HepG2 (cell line): ENCODE measurements at regions not wholly inside any gene's neighbourhood (a gene's known extent, or its start where the extent isn't known, plus 50 kb on each side); places are given as distances from the start of the nearest gene placed in this dataset.

Experiments
- ATAC-seq: fragments of 200-7000 bp; cut with Tn5 transposase; 3 replicates; pipeline ENCODE4 v1.9.1; 2020; ENCODE audit warnings: mild to moderate bottlenecking, moderate library complexity
- BruUV-seq: library from RNA; stranded (reverse); fragments of 400-500 nt; replicated peaks from 2 replicates; lab custom pipeline; 2021; lab: Mats Ljungman, UMichigan
- CTCF ChIA-PET: fragments of 300-600 bp; formaldehyde crosslinking; extraction: SDS; loops from one replicate; lab custom pipeline; 2021; ENCODE audit warnings: low total read pairs, inconsistent platforms, low intra/inter-chr PET ratio; lab: Yijun Ruan, JAX
- POLR2A ChIA-PET: fragments of 350-600 bp; sonication (Branson Sonifier 250); formaldehyde crosslinking; loops from one replicate; lab custom pipeline; 2020; ENCODE audit warnings: antibody characterized with exemption, inconsistent platforms; lab: Yijun Ruan, JAX
- DNase-seq: peaks from one replicate; pipeline ENCODE4 v3.0.0-alpha.2; 2015; ENCODE audit warnings: low spot score
- FAIRE-seq: peaks from 3 replicates; lab custom pipeline; 2011; peaks lifted over from hg19 to GRCh38; lab: Jason Lieb, UNC
- H2AFZ ChIP-seq: one replicate; pipeline ENCODE4 v1.6.1; 2011; ENCODE audit warnings: low read length, inconsistent platforms
- H3K27ac ChIP-seq: fragments of 300-600 bp; 3 replicates; pipeline ENCODE4 v1.8.0; 2011; ENCODE audit warnings: mixed run types, mild to moderate bottlenecking, mixed read lengths, low read length, inconsistent platforms; ENCODE audit not compliant: insufficient read depth; ENCODE audit errors: extremely low read length
- H3K27me3 ChIP-seq, 2 experiments: fragments of 200-600 bp in 1 of 2; 2 replicates in 1 of 2; 3 replicates in 1 of 2; pipeline versions ENCODE4 v1.6.0 to v1.8.0; 2011; ENCODE audit warnings: low read length in 2 of 2, mild to moderate bottlenecking in 2 of 2, moderate library complexity in 2 of 2, inconsistent platforms in 1 of 2; ENCODE audit not compliant: insufficient read depth in 2 of 2, control insufficient read depth in 1 of 2
- H3K36me3 ChIP-seq, 2 experiments: fragments of 200-600 bp in 1 of 2; replicated peaks in 1 of 2; 2 replicates in 1 of 2; 3 replicates in 1 of 2; pipeline versions ENCODE4 v1.5.1 to v1.8.0; 2011; ENCODE audit warnings: low read length in 2 of 2, inconsistent platforms in 1 of 2; ENCODE audit not compliant: insufficient read depth in 2 of 2, control insufficient read depth in 1 of 2
- H3K4me1 ChIP-seq: 2 replicates; pipeline ENCODE4 v1.5.1; 2012; ENCODE audit warnings: low read length, inconsistent platforms; ENCODE audit not compliant: insufficient read depth
- H3K4me2 ChIP-seq: 2 replicates; pipeline ENCODE4 v1.6.0; 2011; ENCODE audit warnings: low read depth, low read length, inconsistent platforms
- H3K4me3 ChIP-seq, 3 experiments: fragments of 200-600 bp in 1 of 3; sonication (generic), shearing (Covaris generic) in 1 of 3; replicated peaks in 1 of 3; 2 replicates each; pipeline ENCODE4 v1.5.1; 2011 to 2016; ENCODE audit warnings: low read length in 3 of 3, inconsistent platforms in 2 of 3, low read depth in 2 of 3, mild to moderate bottlenecking in 2 of 3, control low read depth in 1 of 3, mixed read lengths in 1 of 3; ENCODE audit not compliant: insufficient read depth in 1 of 3
- H3K79me2 ChIP-seq: one replicate; pipeline ENCODE4 v1.6.1; 2011; ENCODE audit warnings: low read length, inconsistent platforms; ENCODE audit not compliant: insufficient read depth
- H3K9ac ChIP-seq: 2 replicates; pipeline ENCODE4 v1.6.0; 2011; ENCODE audit warnings: mild to moderate bottlenecking, low read depth, low read length, inconsistent platforms; ENCODE audit not compliant: insufficient read depth
- H3K9me3 ChIP-seq: 2 replicates; pipeline ENCODE4 v1.5.1; 2012; ENCODE audit warnings: mild to moderate bottlenecking, low read length
- H4K20me1 ChIP-seq: 2 replicates; pipeline ENCODE4 v1.6.0; 2011; ENCODE audit warnings: inconsistent platforms, mild to moderate bottlenecking, low read length, moderate library complexity; ENCODE audit not compliant: insufficient read depth
- GZF1 ChIP-seq: sonication (generic); formaldehyde crosslinking; IDR thresholded peaks from 2 replicates; pipeline ENCODE4 v1.5.1; 2020; ENCODE audit warnings: mild to moderate bottlenecking, missing genetic modification reagents
- IKZF4 ChIP-seq: sonication (generic); formaldehyde crosslinking; IDR thresholded peaks from 2 replicates; pipeline ENCODE4 v1.5.1; 2020; ENCODE audit warnings: borderline replicate concordance, mild to moderate bottlenecking, low read depth, missing genetic modification reagents; ENCODE audit errors: not compliant biosample characterization
- MNT ChIP-seq: fragments of 450-650 bp; IDR thresholded peaks from 2 replicates; pipeline ENCODE4 v1.6.1; 2016
- POLR2AphosphoS2 ChIP-seq: IDR thresholded peaks from 2 replicates; pipeline ENCODE4 v1.6.1; 2011; ENCODE audit warnings: low read depth, low read length, improper control_type of control experiment
- ZNF160 ChIP-seq: sonication (generic); formaldehyde crosslinking; IDR thresholded peaks from 2 replicates; pipeline ENCODE4 v1.8.0; 2022; ENCODE audit warnings: mild to moderate bottlenecking, inconsistent platforms, missing genetic modification reagents
- WGBS: methylation state at CpG from one replicate; pipeline ENCODE4 v1.1.6; 2017; ENCODE audit warnings: low lambda C conversion rate; 5-methylcytosine and 5-hydroxymethylcytosine counted together
- in situ Hi-C: cut with HindIII; loops from 2 replicates; pipeline ENCODE4 v1.10.0; 2017; ENCODE audit warnings: low pct_unique_long_range_greater_than_20kb; ENCODE audit not compliant: extremely low pct_ligation_motif_present
- intact Hi-C: fragments of 100-400 bp; cut with micrococcal nuclease; formaldehyde crosslinking; loops from one replicate; pipeline ENCODE4 v1.10.0; 2022; ENCODE audit not compliant: unreplicated experiment
- TF ChIP-seq, protein P1 (sequence below): sonication (generic); formaldehyde crosslinking; IDR thresholded peaks from 2 replicates; pipeline ENCODE4 v1.4.0; 2020; ENCODE audit warnings: missing genetic modification reagents, borderline replicate concordance
- TF ChIP-seq, protein P2 (sequence below): sonication (generic); formaldehyde crosslinking; IDR thresholded peaks from 2 replicates; pipeline ENCODE4 v1.5.0; 2020; ENCODE audit warnings: missing genetic modification reagents
- TF ChIP-seq, protein P3 (sequence below): sonication (generic); formaldehyde crosslinking; IDR thresholded peaks from 2 replicates; pipeline ENCODE4 v1.9.0; 2021; ENCODE audit warnings: missing genetic modification reagents, borderline replicate concordance
- TF ChIP-seq, protein P4 (sequence below): sonication (generic); formaldehyde crosslinking; IDR thresholded peaks from 2 replicates; pipeline ENCODE4 v1.4.0; 2020; ENCODE audit warnings: mild to moderate bottlenecking, missing genetic modification reagents

- Histone ChIP-seq H3K79me2 (no peaks in the 10 kb centered on the region), H3K27me3 (peaks cover 0 to 13% of the 10 kb centered on the region in 2 experiments; a peak in 1 of 5 replicates), H3K4me2 (no peak overlapping the region), H3K36me3 (no peaks in the 10 kb centered on the region), H2AFZ (no peak overlapping the region), H4K20me1 (no peaks in the 10 kb centered on the region), H3K4me3 (no peak overlapping the region), H3K9me3 (no peaks in the 10 kb centered on the region), H3K27ac (no peak overlapping the region), H3K4me1 (no peaks in the 10 kb centered on the region), H3K9ac (no peak overlapping the region)
- in situ Hi-C loops: no loop called here
- intact Hi-C loops: no loop called here
- DNase-seq (no peak), FAIRE-seq (no peak), ATAC-seq (no peak)
- WGBS: 50% methylated on average over 1 of the region's 1 CpG
- ChIA-PET POLR2A (no interaction called here), CTCF (no interaction called here)
- no TSS peak for BruUV-seq
- TF ChIP-seq, protein P1, sequence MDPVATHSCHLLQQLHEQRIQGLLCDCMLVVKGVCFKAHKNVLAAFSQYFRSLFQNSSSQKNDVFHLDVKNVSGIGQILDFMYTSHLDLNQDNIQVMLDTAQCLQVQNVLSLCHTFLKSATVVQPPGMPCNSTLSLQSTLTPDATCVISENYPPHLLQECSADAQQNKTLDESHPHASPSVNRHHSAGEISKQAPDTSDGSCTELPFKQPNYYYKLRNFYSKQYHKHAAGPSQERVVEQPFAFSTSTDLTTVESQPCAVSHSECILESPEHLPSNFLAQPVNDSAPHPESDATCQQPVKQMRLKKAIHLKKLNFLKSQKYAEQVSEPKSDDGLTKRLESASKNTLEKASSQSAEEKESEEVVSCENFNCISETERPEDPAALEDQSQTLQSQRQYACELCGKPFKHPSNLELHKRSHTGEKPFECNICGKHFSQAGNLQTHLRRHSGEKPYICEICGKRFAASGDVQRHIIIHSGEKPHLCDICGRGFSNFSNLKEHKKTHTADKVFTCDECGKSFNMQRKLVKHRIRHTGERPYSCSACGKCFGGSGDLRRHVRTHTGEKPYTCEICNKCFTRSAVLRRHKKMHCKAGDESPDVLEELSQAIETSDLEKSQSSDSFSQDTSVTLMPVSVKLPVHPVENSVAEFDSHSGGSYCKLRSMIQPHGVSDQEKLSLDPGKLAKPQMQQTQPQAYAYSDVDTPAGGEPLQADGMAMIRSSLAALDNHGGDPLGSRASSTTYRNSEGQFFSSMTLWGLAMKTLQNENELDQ (CRISPR knock-in tag): no peak
- TF ChIP-seq MNT: peak; percentile 66
- TF ChIP-seq, all 625 proteins: peak for 1
Measured at GRCh38 chr16:8431783-8432182, 158.5 kb downstream of the TMEM114 start.

DNA sequence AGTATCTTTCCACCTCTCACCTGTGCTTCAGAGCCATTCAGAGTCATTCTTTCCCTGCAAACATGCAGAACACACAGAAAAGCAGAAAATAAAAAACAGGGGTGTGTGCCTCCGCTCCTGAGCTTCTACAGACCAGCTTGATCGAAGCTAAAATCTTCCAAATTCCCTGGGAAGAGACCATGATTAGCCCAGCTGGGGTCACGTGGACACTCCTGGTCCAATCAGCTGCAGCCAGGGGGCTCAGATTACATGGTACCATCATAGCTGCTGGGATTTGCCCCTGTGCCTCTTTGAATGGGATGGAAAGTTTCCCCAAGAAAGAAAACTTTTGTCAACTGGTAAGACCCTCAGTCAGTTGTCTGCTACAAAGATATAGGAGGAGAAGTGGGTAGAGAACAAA is 159.9 kb downstream of the TMEM114 start:
- H3K27ac ChIP-seq: no peak overlapping the region
- no peak overlapping the region for H2AFZ ChIP-seq
- H4K20me1 ChIP-seq: no peaks in the 10 kb centered on the region
- H3K36me3 ChIP-seq: no peaks in the 10 kb centered on the region
- H3K9ac ChIP-seq: no peak overlapping the region
- no peak overlapping the region for H3K4me2 ChIP-seq
- no peak overlapping the region for H3K4me3 ChIP-seq
- H3K79me2 ChIP-seq: no peaks in the 10 kb centered on the region
- WGBS: 8% methylated on average over 3 of the region's 3 CpGs
- peaks cover 0 to 10% of the 10 kb centered on the region in 2 experiments; a peak in 1 of 5 replicates for H3K27me3 ChIP-seq
- no TSS peak for BruUV-seq
- DNase-seq (no peak), FAIRE-seq (no peak), ATAC-seq (no peak)
- no peaks in the 10 kb centered on the region for H3K4me1 ChIP-seq
- no peaks in the 10 kb centered on the region for H3K9me3 ChIP-seq
- CTCF ChIA-PET: no interaction called here
- intact Hi-C loops (no loop called here), in situ Hi-C loops (no loop called here)
- POLR2A ChIA-PET: no interaction called here
- TF ChIP-seq ZNF160 (CRISPR knock-in tag) (no peak), POLR2AphosphoS2 (no peak), GZF1 (CRISPR knock-in tag) (no peak), IKZF4 (no peak)
- TF ChIP-seq, protein P2, sequence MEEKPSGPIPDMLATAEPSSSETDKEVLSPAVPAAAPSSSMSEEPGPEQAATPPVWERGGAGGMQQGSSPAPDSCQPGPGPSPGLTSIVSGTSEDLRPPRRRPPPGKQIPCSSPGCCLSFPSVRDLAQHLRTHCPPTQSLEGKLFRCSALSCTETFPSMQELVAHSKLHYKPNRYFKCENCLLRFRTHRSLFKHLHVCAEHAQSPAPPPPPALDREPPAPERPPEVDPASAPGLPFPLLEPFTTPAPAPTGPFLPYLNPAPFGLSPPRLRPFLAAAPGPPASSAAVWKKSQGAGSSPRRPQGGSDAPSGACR (CRISPR knock-in tag): no peak
- TF ChIP-seq, protein P3, sequence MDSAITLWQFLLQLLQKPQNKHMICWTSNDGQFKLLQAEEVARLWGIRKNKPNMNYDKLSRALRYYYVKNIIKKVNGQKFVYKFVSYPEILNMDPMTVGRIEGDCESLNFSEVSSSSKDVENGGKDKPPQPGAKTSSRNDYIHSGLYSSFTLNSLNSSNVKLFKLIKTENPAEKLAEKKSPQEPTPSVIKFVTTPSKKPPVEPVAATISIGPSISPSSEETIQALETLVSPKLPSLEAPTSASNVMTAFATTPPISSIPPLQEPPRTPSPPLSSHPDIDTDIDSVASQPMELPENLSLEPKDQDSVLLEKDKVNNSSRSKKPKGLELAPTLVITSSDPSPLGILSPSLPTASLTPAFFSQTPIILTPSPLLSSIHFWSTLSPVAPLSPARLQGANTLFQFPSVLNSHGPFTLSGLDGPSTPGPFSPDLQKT (CRISPR knock-in tag): no peak
- TF ChIP-seq, protein P4, sequence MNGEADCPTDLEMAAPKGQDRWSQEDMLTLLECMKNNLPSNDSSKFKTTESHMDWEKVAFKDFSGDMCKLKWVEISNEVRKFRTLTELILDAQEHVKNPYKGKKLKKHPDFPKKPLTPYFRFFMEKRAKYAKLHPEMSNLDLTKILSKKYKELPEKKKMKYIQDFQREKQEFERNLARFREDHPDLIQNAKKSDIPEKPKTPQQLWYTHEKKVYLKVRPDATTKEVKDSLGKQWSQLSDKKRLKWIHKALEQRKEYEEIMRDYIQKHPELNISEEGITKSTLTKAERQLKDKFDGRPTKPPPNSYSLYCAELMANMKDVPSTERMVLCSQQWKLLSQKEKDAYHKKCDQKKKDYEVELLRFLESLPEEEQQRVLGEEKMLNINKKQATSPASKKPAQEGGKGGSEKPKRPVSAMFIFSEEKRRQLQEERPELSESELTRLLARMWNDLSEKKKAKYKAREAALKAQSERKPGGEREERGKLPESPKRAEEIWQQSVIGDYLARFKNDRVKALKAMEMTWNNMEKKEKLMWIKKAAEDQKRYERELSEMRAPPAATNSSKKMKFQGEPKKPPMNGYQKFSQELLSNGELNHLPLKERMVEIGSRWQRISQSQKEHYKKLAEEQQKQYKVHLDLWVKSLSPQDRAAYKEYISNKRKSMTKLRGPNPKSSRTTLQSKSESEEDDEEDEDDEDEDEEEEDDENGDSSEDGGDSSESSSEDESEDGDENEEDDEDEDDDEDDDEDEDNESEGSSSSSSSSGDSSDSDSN (CRISPR knock-in tag): no peak
